IMR-90 (cell line): ENCODE measurements at regions not wholly inside any gene's neighbourhood (a gene's known extent, or its start where the extent isn't known, plus 50 kb on each side); places are given as distances from the start of the nearest gene placed in this dataset.

Experiments used
- ATAC-seq: fragments of 200-7000 bp; cut with Tn5 transposase; 2 replicates; pipeline ENCODE4 v1.9.1; 2020; ENCODE audit warnings: low read depth, mild to moderate bottlenecking, moderate library complexity
- BruUV-seq: library from RNA; stranded (reverse); fragments of 400-500 nt; replicated peaks from 2 replicates; lab custom pipeline; 2021; lab: Mats Ljungman, UMichigan
- CTCF ChIA-PET: fragments of 300-600 bp; formaldehyde crosslinking; extraction: SDS; loops from one replicate; lab custom pipeline; 2021; ENCODE audit warnings: antibody characterized with exemption; lab: Yijun Ruan, JAX
- POLR2A ChIA-PET: fragments of 300-600 bp; sonication (Branson Sonifier 250); formaldehyde crosslinking; loops from one replicate; lab custom pipeline; 2022; ENCODE audit warnings: antibody characterized with exemption; ENCODE audit not compliant: unreplicated experiment; lab: Charles Lee
- DNase-seq: peaks from one replicate; pipeline ENCODE4 v3.0.0; 2013
- H2AFZ ChIP-seq: replicated peaks from 2 replicates; pipeline ENCODE3; 2013; ENCODE audit warnings: low read length, mild to moderate bottlenecking; ENCODE audit not compliant: poor library complexity
- H2AK5ac ChIP-seq: 2 replicates; pipeline ENCODE4 v1.6.1; 2013; ENCODE audit warnings: low read depth, low read length, inconsistent platforms
- H2AK9ac ChIP-seq: replicated peaks from 2 replicates; pipeline ENCODE3; 2013; ENCODE audit warnings: mild to moderate bottlenecking, low read depth, low read length, moderate library complexity; ENCODE audit not compliant: poor library complexity
- H2BK120ac ChIP-seq: 2 replicates; pipeline ENCODE4 v1.6.1; 2013; ENCODE audit warnings: low read depth, low read length, inconsistent platforms
- H2BK15ac ChIP-seq: 3 replicates; pipeline ENCODE4 v1.6.1; 2013; ENCODE audit warnings: low read depth, low read length, inconsistent platforms
- H2BK20ac ChIP-seq: 2 replicates; pipeline ENCODE4 v1.6.1; 2013; ENCODE audit warnings: low read depth, mild to moderate bottlenecking, inconsistent platforms, low read length, moderate library complexity
- H2BK5ac ChIP-seq: 2 replicates; pipeline ENCODE4 v1.6.1; 2013; ENCODE audit warnings: mild to moderate bottlenecking, low read depth, low read length, inconsistent platforms; ENCODE audit not compliant: poor library complexity, severe bottlenecking
- H3K14ac ChIP-seq: replicated peaks from 2 replicates; pipeline ENCODE4 v1.6.1; 2013; ENCODE audit warnings: low read depth, low read length, inconsistent platforms
- H3K18ac ChIP-seq: 2 replicates; pipeline ENCODE4 v1.6.1; 2013; ENCODE audit warnings: low read depth, low read length, control low read depth
- H3K23ac ChIP-seq: 2 replicates; pipeline ENCODE4 v1.6.1; 2013; ENCODE audit warnings: low read depth, low read length, inconsistent platforms
- H3K27ac ChIP-seq: 2 replicates; pipeline ENCODE4 v1.5.1; 2013; ENCODE audit warnings: mild to moderate bottlenecking, control low read depth, low read length; ENCODE audit not compliant: insufficient read depth
- H3K27me3 ChIP-seq: 2 replicates; pipeline ENCODE4 v1.6.1; 2013; ENCODE audit warnings: low read length; ENCODE audit not compliant: control insufficient read depth, insufficient read depth
- H3K36me3 ChIP-seq: 2 replicates; pipeline ENCODE4 v1.6.1; 2013; ENCODE audit warnings: low read length, mixed read lengths; ENCODE audit not compliant: control insufficient read depth, insufficient read depth
- H3K4ac ChIP-seq: 2 replicates; pipeline ENCODE4 v1.6.1; 2013; ENCODE audit warnings: low read depth, low read length, inconsistent platforms
- H3K4me1 ChIP-seq: 2 replicates; pipeline ENCODE4 v1.6.1; 2013; ENCODE audit warnings: low read length, mixed read lengths; ENCODE audit not compliant: control insufficient read depth, insufficient read depth
- H3K4me2 ChIP-seq: 2 replicates; pipeline ENCODE4 v1.6.1; 2013; ENCODE audit warnings: low read depth, mild to moderate bottlenecking, control low read depth, low read length, moderate library complexity
- H3K4me3 ChIP-seq: 2 replicates; pipeline ENCODE4 v1.5.1; 2013; ENCODE audit warnings: low read depth, mild to moderate bottlenecking, control low read depth, low read length, moderate library complexity; ENCODE audit not compliant: insufficient read depth
- H3K56ac ChIP-seq: 2 replicates; pipeline ENCODE4 v1.6.1; 2013; ENCODE audit warnings: low read length, inconsistent platforms; ENCODE audit not compliant: insufficient read depth; ENCODE audit errors: extremely low read depth
- H3K79me1 ChIP-seq, 2 experiments: 2 replicates each; pipeline ENCODE4 v1.6.1; 2013; ENCODE audit warnings: low read length in 2 of 2, inconsistent platforms in 1 of 2, low read depth in 1 of 2
- H3K9ac ChIP-seq: 2 replicates; pipeline ENCODE4 v1.6.1; 2013; ENCODE audit warnings: low read depth, low read length, control low read depth
- H3K9me1 ChIP-seq: 2 replicates; pipeline ENCODE4 v1.6.1; 2013; ENCODE audit warnings: low read length, inconsistent platforms; ENCODE audit not compliant: insufficient read depth
- H3K9me3 ChIP-seq: 2 replicates; pipeline ENCODE4 v1.6.1; 2013; ENCODE audit warnings: low read length; ENCODE audit not compliant: control insufficient read depth, insufficient read depth
- H4K20me1 ChIP-seq: 2 replicates; pipeline ENCODE4 v1.6.1; 2013; ENCODE audit warnings: low read length, inconsistent platforms; ENCODE audit not compliant: insufficient read depth
- H4K5ac ChIP-seq: 2 replicates; pipeline ENCODE4 v1.6.1; 2013; ENCODE audit warnings: mild to moderate bottlenecking, low read depth, low read length, control low read depth
- H4K8ac ChIP-seq, 2 experiments: 2 replicates each; pipeline ENCODE4 v1.6.1; 2013; ENCODE audit warnings: low read depth in 2 of 2, low read length in 2 of 2, control low read depth in 1 of 2, inconsistent platforms in 1 of 2
- H4K91ac ChIP-seq: 2 replicates; pipeline ENCODE4 v1.6.1; 2013; ENCODE audit warnings: low read depth, low read length, inconsistent platforms; ENCODE audit not compliant: insufficient read depth
- CEBPB ChIP-seq: IDR thresholded peaks from 2 replicates; pipeline ENCODE4 v1.6.1; 2012; ENCODE audit warnings: low read depth, low read length, improper control_type of control experiment
- FOS ChIP-seq: fragments of 150-350 bp; IDR thresholded peaks from 2 replicates; pipeline ENCODE4 v1.6.1; 2016; ENCODE audit warnings: low read depth, low read length
- MAZ ChIP-seq: IDR thresholded peaks from 2 replicates; pipeline ENCODE4 v1.6.1; 2012; ENCODE audit warnings: low read depth, mild to moderate bottlenecking, low read length, improper control_type of control experiment, moderate library complexity, borderline replicate concordance
- MXI1 ChIP-seq: IDR thresholded peaks from 2 replicates; pipeline ENCODE4 v1.6.1; 2012; ENCODE audit warnings: low read depth, mild to moderate bottlenecking, low read length, moderate library complexity, borderline replicate concordance
- POLR2A ChIP-seq: IDR thresholded peaks from 2 replicates; pipeline ENCODE4 v1.6.1; 2012; ENCODE audit warnings: mild to moderate bottlenecking, low read depth, low read length
- RCOR1 ChIP-seq: IDR thresholded peaks from 2 replicates; pipeline ENCODE4 v1.6.1; 2012; ENCODE audit warnings: mild to moderate bottlenecking, low read length, improper control_type of control experiment; ENCODE audit not compliant: insufficient replicate concordance
- RFX5 ChIP-seq: IDR thresholded peaks from 2 replicates; pipeline ENCODE4 v1.8.0; 2012; ENCODE audit warnings: low read depth, mild to moderate bottlenecking, low read length, moderate library complexity
- SMC3 ChIP-seq: fragments of 150-350 bp; IDR thresholded peaks from 2 replicates; pipeline ENCODE4 v1.6.1; 2016; ENCODE audit warnings: low read depth, mild to moderate bottlenecking, antibody characterized with exemption, low read length, moderate library complexity
- WGBS, 2 experiments: methylation state at CpG; one replicate each; pipeline versions ENCODE4 v1.1.5 to v1.1.7; 2013; ENCODE audit warnings: missing lambda C conversion rate in 2 of 2; ENCODE audit not compliant: insufficient read length in 1 of 2; ENCODE audit errors: extremely low coverage in 2 of 2; 5-methylcytosine and 5-hydroxymethylcytosine counted together
- dilution Hi-C: fragments of 300-500 bp; cut with HindIII; formaldehyde crosslinking; loops from one replicate; pipeline ENCODE4 v1.14.3; 2018; ENCODE audit warnings: low sequenced_read_pairs; ENCODE audit not compliant: unreplicated experiment
- in situ Hi-C: fragments of 300-500 bp; cut with MboI; formaldehyde crosslinking; loops from 3 replicates; pipeline ENCODE4 v1.14.3; 2019; ENCODE audit warnings: low sequenced_read_pairs, inconsistent platforms, mixed read lengths
- intact Hi-C: fragments of 100-400 bp; cut with micrococcal nuclease; formaldehyde crosslinking; loops from 2 replicates; pipeline ENCODE4 v1.10.0; 2022

GRCh38 chr10:78626471-78626870, 442.3 kb upstream of the ZMIZ1 start:
- no peak for TF ChIP-seq POLR2A
- no peak for TF ChIP-seq RFX5
- TF ChIP-seq CEBPB = no peak
- no peak for TF ChIP-seq MAZ
- no peak for TF ChIP-seq RCOR1
- no peak for TF ChIP-seq MXI1
- no peak for TF ChIP-seq SMC3
- TF ChIP-seq FOS = no peak
- Histone ChIP-seq H4K5ac (no peak overlapping the region), H3K4ac (no peak overlapping the region), H3K79me1 (no peaks in the 10 kb centered on the region), H3K4me3 (no peak overlapping the region), H2AFZ (no peak overlapping the region), H3K9ac (no peak overlapping the region), H3K23ac (no peak overlapping the region), H3K4me1 (peaks cover 12% of the 10 kb centered on the region), H2AK9ac (no peak overlapping the region), H3K27me3 (peaks cover 13% of the 10 kb centered on the region), H4K8ac (no peak overlapping the region), H2AK5ac (no peak overlapping the region), H2BK120ac (no peak overlapping the region), H2BK5ac (no peak overlapping the region), H3K14ac (no peak overlapping the region), H3K27ac (no peak overlapping the region), H3K18ac (no peak overlapping the region), H3K4me2 (no peak overlapping the region), H2BK20ac (no peak overlapping the region), H3K9me3 (no peaks in the 10 kb centered on the region), H2BK15ac (no peak overlapping the region), H4K91ac (no peak overlapping the region), H3K56ac (no peak overlapping the region), H3K36me3 (no peaks in the 10 kb centered on the region), H3K9me1 (peaks cover 6% of the 10 kb centered on the region; the same call in 1 of the 2 replicates), H4K20me1 (no peaks in the 10 kb centered on the region; the same call in 1 of the 2 replicates)
- POLR2A ChIA-PET = no interaction called here
- BruUV-seq = no TSS peak
- ATAC-seq (no peak), DNase-seq (no peak)
- WGBS, 2 experiments = 86% methylated on average over 5 of the region's 10 CpGs; no CpG with 5 or more reads in 1 of the 2 experiments
- intact Hi-C loops = no loop called here
- dilution Hi-C loops = no loop called here
- CTCF ChIA-PET = no interaction called here
- in situ Hi-C loops = no loop called here
